ENCODE measurements at regions not wholly inside any gene's neighbourhood (a gene's known extent, or its start where the extent isn't known, plus 50 kb on each side); places are given as distances from the start of the nearest gene placed in this dataset.

DNA sequence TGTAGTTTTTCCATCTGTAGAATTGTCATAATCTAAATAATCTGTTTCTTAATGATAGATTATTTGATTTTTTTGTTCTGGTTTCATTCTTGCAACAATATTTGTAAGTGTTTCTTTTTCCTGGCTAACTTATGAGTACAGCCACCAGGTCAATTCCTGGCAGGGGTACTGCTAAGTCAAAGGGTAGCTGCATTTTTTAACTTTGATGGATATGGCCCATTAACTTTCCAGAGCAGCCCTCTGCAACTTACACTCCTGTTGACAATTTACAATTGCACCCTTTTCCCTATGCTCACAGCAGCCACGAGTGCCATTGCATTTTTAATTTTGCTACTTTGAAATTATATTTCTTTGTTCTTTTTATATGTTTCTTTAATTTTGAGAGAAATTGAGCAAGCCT lies 209.3 kb upstream of the CST7 start:
- DNase-seq = no peak

DNA sequence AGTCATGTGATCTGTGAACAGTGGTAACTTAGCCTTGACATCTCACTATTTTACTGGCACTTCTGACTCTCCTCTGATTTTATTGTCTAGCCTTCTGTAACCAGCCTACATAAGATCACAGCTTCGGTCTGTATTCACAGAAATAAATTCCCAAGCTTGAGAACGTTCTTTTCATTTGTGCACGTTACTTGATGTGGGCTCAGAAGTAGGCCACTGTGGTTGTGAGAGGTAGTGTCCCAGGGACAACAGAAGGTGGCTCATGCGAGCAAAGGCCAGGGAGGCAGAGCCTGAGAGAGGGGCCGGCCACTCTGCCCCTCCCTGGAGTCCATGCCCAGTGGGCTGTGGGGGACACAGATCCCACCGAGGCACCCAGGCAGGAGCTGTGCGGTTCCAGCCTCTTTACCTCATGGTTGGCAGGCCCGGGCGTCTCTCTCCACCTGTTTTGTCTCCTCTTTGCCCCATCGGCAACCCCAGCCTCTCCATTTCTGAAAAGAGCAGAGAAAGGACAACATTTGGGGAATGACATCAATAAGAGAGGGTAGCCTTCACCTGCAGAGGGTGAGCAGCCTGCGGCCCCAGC lies 207.5 kb upstream of the CST7 start:
- no peak for DNase-seq

DNA sequence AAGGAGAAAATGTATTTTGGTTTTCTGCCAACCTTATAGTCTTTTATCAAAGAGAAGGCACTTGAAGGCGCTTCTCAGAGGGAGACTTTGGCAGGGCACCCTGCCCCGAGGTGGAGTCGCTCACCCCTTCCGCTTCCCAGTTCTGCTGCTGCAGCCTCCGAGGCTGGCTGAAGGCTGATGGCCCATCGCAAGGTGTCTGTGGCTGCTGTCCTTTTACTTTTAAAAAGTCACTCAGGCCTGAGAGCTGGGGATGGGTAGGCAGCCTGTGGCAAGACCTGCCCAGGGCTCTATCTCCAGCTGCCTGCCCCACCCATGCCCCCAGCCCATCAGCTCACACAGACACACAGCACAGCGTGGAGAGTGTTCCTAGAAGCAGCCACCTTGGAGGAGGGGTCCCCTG lies 206.6 kb upstream of the CST7 start:
- no peak for DNase-seq

DNA sequence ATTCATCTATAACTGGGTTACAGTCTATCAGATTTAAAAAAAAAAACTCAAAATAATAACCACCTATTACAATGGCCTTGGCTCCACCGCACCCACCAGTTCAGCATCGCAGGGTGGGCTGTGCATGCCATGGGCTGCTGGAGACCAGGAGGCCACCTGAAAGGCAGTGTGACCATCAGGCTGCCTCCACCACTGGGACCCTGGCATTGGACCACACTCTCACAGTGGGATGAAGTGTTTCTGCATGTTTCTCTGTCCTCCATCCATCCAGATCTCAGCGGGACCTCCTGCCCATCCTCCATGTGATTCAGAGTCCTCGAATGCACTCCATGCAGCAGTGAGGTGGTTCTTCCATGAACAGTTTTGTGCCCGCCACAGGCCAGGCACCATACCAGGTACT lies 206.1 kb upstream of the CST7 start:
- no peak for DNase-seq

DNA sequence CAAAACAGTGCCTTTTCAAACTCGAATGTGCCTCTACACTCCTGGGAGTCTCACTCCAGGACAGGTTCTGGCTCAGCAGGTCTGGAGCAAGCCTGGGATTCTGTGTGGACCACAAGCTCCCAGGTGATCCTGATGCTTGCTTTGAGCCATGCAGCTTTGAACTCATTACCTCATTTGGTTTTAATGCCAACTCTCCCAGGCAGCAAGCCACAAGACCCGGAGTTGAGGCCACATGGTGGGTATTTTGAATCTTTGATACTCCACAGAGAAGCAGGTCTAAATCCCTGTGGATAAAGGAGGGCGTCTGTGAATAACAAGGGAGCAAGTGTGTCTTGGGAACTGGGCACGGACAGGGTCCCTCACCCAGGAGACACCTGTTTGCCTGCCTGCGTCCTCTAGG lies 205.4 kb upstream of the CST7 start:
- no peak for DNase-seq

DNA sequence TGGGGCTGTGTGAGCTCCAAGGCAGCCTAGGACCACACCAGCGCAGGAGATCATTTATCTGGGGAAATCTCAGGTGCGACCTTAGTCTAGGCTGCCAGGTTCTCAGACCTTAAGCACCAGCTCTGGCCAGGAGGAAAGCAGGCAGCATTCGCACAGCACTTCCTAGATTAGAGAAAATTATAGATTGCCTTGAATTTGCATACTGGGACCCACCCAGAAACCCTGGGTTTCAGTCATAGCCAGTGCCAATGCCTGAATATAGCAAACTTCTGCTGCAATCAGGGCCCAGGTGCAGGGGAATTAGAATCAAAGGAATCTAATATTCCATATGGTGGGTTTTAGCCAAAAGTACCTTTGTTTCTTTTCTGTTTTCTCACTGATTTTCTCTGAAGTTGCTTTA lies 204.3 kb upstream of the CST7 start:
- no peak for DNase-seq

DNA sequence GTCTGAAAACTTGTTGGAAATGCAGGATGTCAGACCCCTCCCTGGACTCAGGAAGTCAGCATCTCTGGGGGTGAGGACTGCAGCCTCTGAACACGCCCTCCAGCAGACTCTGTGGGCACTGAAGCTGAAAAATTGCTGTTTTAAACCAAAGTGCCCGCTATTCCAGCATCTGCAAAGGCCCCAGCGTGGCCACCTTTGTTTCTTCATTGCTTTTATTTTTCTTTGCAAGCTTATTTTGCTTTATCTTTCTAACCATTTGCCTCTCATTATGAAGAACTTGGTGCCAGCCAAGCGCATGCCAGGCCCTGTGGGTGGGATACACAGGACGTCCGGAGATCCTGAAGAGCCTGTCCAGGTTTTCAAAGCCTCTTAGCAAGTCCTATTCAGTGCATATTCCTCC lies 203.9 kb upstream of the CST7 start:
- DNase-seq = no peak

DNA sequence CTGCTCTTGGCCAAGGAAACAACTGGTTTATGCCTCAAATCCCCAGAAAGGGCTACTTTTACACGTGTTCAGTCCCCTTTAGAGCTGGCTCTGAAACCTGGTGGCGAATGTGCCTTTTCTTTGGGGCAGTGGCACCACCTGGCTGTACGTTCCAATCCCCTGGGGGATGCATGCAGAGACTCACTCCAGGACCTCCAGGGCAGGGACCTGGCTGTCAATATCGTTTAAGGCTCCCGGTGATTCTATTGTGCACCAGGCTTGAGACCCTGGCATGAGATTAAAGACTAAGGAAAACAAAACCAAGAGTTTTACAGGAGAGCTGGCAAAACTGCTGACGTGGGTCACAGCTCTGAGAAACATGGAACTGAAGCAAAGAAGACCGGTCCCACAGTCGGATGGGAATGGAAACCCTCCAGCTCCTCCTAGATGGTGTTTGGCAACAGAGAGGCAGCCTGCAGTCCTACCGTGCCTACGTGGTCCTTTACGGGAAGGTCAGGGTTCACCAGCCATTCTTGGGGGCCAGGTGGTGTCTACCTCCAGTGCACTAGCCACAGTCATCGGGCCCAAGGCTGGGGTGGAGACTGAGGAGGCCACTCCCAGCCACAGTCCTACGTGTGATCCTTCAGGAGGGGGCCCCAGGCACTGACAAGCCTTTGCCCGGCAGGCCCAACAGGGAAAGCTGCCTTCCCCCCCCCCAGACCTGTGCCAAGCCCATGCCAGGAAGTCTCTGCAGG lies 203.3 kb upstream of the CST7 start:
- no peak for DNase-seq

DNA sequence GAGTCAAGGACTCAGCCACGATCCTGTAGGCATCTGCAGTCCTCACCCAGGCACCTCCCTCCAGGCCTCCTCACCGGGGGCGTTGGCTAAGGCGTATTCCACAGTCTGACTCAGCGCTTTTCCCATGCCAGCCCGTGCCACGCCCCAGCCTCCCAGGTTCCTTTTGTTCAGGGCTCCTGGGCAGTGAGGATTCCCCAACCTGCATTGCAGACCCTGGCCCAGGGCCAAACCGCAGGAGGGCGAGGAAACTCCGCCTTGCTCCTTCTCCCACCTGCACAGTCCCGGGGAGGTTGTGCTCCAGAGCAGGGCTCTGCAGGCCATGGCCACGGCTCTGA lies 202.8 kb upstream of the CST7 start:
- no peak for DNase-seq

DNA sequence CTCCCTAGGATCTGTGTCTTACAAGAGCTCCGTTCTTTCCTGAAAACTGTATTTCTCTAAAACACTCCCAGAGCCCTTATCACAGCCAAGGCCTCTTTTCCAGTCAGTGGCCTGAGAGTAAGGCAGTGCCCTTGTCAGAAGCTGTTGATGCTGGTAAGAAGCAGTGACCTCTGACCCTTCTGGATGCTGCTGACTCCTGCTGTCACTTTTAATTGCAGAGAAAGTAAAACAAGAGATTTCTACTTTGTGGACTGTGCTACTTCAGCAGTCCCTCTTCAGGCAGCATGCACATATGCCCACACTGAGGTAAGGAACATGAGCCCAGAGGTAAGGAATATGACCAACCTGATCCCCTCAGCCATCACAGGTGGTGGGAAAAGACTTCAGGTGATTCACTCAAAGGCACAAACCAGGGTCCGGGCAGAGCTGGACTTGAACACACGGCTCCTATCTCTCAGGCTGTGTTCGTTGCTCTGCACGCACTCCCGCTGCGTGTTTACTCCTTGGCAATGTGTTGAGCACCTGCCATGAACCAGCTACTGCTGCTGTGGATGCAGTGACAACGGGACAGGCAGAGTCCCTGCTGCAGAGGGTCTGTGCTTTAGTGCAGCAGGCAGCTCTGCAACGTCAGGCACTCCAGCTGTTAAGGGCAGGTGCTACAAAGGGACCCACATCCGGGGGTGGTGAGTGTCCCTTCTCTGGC lies 201.9 kb upstream of the CST7 start:
- DNase-seq = no peak

DNA sequence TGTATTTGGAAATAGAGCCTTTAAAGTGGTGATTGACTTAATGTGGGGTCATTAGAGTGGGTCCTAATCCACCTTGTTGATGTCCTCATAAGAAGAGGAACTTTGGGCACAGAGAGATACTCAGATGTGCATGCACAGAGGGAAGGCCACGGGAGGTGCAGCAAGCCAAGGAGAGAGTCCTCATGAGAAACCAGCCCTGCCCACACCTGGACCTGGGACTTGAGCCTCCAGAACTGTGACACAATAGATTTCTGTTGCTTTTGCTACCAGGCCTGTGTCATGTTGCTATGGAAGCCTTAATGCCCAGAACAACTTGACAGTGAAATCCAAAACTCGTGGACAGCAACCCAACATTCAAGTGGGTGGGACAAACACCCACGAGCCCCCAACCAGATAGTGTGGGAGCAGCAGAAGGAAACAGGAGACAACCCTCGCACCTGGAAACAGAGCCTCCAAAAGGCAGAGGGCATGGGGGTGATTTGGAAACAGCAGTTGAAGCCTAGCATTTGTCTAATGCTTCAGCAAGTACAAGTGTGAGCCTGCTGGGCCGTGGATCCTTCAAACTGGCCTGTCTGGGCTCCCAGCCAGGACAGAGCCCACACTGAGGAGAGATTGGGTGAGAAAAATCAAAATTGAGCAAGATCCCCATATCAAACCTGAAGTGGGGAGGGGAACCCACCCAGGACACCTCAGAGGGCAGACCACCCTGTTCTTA lies 201.0 kb upstream of the CST7 start:
- DNase-seq = no peak

DNA sequence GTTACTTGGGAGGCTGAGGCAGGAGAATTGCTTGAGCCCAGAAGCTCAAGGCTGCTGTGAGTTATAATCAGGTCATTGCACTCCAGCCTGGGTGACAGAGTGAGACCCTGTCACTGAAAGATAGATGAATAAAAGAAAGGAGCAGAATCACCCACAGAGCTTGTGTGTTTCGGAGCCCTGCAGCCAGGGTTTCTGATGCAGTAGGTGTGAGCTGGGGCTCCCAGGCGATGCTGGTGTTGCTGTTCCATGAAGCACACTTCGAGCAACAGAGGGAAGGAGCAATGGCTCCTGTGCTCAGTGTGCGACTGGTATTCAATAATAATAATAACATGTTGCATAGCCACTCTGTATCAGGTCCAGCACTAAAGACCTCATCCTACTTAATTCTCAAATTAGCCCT lies 197.5 kb upstream of the CST7 start:
- no peak for DNase-seq

DNA sequence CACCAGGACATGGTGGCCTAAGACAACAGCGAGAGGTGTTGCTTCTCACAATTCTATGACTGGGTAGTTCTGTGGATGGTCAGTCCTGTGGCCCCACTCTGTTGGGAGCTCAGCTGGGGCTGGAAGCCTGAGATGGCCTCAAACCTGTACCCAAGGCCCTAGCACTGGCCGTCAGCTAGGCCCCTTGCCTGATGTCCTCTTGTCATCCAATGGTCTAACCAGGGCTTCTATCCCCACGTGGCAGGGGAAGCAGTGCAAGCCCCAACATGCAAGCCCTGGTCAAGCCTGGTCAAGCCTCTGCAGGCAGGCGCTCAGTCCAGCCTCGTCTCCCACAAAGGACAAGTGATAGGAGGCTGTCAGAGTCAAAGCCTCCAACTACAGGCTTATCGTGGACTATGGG lies 196.5 kb upstream of the CST7 start:
- DNase-seq = no peak

DNA sequence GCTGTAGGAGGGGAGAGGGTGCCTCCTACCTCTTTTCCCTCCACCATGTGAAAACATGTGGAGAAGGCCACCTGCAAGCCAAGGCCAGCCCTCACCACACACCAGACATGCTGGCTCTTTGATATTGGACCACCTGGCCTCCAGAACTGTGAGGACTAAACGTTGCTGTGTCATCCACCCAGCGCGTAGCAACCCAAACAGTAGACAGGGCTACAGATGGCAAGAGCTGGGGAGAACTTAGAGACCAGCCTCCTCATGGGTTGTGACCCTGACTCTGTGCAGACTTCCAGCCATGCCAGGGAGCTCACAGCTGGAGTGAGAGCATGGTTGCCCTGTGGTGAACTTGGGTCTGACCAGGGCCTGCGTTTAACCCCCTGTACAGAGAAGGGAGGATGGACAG lies 195.9 kb upstream of the CST7 start:
- DNase-seq = no peak

DNA sequence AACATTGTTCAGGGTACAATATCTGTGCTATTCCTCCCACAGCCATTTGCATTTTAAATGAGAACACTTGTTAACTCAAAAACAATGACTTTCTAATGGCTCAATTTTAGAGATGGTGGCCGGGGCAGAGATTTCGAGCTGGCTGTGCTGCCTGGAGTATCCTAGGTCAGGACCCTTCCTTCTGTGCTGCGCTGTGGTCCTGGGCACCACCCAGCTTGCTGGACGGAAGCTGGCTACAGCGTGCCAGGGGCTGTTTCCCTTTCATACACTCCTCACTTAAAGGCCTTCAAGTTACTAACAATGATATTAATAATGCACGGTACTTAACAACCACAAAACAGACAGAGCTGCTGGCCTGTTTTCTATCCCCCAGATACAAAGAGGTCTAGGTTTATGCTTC lies 194.4 kb upstream of the CST7 start:
- no peak for DNase-seq

DNA sequence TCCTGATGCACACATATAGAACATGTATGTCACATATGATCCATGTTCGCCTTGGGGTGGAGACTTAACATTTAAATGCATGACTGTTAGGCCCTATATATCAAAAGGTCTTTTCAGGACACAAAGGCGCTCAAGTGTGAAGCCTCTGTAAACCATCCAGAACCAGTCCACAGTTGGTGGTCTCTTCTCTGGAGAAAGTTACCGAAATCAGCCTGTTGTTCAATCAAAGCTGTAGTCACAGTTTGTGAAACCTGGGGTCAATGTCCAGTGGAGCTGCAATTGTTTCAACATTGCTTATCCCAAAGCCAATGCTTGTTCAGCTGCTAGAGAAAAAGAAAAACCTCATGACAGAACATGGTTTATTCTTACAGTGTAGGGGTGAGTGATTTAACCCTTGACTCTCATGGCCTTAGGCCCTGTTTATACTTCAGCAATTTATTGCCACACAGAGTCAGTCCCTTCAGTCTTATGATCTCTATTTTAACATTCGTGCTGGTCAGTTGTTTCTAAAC lies 193.6 kb upstream of the CST7 start:
- no peak for DNase-seq

DNA sequence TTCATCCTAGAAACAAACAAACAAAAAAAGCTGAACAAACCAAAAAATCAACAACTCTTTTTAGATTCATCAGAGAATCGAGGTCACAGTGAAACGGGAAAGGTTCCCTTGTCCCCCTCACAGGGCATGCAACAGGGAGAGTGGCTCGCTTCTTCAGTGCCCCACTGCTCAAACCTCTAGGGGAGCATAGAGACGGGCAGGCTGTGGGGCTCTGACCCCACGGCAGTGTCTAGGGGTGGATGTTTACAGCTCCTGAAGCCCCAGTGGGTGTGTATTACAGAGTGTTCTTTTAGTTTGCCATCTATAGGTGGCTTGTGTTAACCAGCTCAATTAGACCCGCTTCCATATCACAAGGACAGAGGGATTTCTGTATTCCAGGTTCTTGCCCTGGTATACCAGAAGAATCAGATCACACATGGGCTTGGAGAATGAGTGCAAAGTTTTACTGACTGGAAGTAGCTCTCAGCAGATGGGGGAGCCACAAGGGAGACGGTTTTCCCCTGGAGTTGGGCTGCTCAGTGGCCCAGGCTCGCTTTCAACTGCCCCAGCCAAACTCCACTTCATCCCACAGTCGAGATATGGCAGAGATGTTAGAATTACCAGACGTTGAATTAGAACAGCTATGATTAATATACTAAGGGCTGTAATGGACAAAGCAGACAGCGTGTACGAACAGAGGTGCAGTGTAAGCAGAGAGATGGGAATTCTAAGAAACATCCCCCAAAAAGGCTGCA lies 192.6 kb upstream of the CST7 start:
- no peak for DNase-seq

DNA sequence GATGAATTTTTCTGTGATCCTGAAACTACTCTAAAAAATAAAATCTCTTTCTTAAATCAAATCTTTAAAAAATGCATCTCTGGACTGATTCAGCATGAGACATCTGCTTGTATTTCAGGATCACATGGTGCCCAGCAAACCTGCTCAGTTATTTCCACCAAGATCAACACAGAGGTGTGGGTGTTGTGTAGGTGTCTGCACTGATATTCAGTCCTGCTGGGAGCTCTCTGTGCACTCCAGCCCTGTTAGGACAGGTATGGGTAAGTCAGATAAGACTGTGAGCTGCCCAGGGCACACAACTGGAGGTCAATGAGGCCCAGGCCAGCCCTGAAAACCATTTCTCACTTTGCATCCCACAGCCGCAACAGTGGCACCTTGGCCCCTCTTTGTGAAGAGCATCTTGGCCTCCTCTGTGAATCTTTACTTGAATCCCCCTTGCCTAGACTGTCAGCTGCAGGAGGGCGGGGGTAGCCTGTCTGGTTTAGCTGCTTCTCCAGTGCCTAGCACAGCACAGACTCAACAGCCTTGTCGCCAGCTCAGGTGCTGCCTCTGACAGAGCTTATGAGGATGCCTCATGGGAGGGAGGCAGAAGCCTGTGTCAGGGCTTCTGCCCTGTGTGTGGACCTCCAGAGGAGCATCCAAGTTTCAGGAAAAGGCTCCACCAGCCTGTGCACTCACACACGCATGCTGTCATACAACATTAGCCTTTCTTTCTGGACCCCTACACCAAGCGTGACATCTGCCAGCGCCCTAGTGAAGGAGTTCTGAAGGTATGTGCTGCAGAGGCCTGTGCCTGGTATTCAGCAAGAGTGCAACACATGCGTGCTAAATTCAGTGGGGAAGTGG lies 187.6 kb upstream of the CST7 start:
- DNase-seq = no peak

DNA sequence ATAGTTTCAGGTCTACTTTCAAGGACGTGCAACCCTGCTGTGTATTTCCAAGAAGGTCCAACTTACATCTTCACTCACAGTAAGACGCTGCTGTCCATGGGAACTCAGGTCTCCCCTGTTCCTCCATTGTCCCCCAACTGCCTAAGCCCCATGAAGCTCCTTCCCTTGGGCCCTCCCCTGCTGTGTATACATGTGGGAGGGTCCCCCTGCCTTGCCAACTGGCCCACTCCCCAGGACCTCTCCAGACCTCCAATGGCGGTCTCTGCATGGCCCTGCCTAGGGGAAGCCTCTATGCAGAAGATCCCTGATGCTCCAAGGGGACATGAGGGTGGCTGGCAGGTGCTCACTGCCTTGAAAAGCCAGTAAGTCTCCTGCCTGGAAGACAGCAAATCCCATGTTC lies 186.7 kb upstream of the CST7 start:
- no peak for DNase-seq

DNA sequence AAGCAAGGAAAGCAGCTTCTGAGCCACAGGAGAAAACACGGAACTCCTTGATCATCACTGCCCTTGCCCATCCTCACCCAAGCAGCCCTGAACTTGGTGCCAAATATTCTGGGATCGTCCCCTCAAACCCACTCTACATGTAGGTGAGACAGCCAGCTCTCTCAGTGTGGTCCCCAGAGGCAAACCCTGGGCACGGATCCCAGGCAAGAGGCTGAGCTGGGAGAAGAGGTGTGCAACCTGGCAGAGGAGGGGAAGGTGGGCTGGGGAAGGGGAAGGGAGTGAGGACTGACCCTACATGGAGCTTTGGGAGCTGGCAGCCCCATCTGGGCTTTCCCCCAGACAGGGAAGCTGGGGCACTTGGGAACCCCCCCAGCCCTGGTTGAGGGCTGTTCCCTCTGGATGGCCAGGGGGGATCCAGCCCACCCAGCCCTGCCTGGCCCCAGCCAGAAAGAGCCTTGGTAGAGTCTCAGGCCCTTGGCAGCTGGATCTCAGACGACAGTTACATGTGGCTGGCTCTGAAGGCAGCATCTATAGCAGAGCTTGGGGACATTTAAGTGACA lies 186.2 kb upstream of the CST7 start:
- no peak for DNase-seq

DNA sequence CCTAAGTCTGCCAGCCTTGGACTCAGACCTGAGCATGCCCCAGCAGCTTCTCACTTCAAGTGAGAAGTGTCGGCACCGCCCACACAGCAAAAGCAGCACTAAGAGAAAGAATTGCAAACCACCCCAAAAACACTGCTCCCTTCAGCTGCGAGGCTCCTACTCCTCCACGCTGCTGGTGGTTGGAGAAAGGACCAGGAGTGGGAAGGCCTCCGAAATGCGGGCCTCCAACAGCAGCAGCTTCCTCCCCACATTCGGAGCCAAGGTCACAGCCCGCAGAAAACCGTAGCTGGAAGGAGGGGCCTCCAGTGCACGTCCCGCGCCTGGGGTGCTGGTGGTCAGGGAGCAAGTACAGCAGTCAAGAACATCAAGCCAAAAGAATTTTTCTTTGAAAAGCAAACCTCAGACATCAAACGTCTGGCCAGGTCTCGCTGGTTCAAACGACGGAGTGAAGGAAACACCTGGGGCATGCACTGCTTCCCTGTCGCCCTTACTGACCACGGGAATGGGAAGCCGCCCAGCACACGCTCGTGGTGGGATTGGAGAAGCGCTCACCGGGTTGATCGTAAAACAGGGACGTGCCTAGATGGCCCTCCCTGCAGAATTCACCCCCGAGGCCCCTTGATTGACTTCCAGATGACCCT lies 185.6 kb upstream of the CST7 start:
- no peak for DNase-seq

Data from activated CD4-positive, alpha-beta T cell treated with anti-CD3 and anti-CD28 coated beads for 48 hours (primary cell).